H9 (cell line): ENCODE measurements at regions not wholly inside any gene's neighbourhood (a gene's known extent, or its start where the extent isn't known, plus 50 kb on each side); places are given as distances from the start of the nearest gene placed in this dataset.

Experiments used
- DNase-seq: peaks from one replicate; pipeline ENCODE4 v3.0.0-alpha.2; 2017
- H2AFZ ChIP-seq: one replicate; pipeline ENCODE4 v1.6.1; 2013; ENCODE audit warnings: mild to moderate bottlenecking, low read length, control low read depth, moderate library complexity
- H2AK5ac ChIP-seq: 2 replicates; pipeline ENCODE4 v1.6.1; 2013; ENCODE audit warnings: low read length, control low read depth, mixed read lengths; ENCODE audit not compliant: insufficient read length
- H2BK120ac ChIP-seq: one replicate; pipeline ENCODE4 v1.6.1; 2013; ENCODE audit warnings: low read depth, mild to moderate bottlenecking, low read length, control low read depth, inconsistent platforms; ENCODE audit not compliant: poor library complexity, severe bottlenecking
- H2BK12ac ChIP-seq: 2 replicates; pipeline ENCODE4 v1.6.1; 2013; ENCODE audit warnings: low read length, control low read depth, mixed read lengths, low read depth; ENCODE audit not compliant: insufficient read length
- H2BK15ac ChIP-seq: 2 replicates; pipeline ENCODE4 v1.6.1; 2013; ENCODE audit warnings: low read depth, low read length, control low read depth
- H2BK20ac ChIP-seq: one replicate; pipeline ENCODE4 v1.6.1; 2013; ENCODE audit warnings: low read depth, mild to moderate bottlenecking, low read length, control low read depth, inconsistent platforms; ENCODE audit not compliant: poor library complexity, severe bottlenecking
- H2BK5ac ChIP-seq: 2 replicates; pipeline ENCODE4 v1.6.1; 2013; ENCODE audit warnings: low read length, control low read depth, mixed read lengths; ENCODE audit not compliant: insufficient read length
- H3K14ac ChIP-seq: 2 replicates; pipeline ENCODE4 v1.6.1; 2013; ENCODE audit warnings: low read length, control low read depth; ENCODE audit not compliant: insufficient read depth
- H3K18ac ChIP-seq: 2 replicates; pipeline ENCODE4 v1.6.1; 2013; ENCODE audit warnings: low read depth, mild to moderate bottlenecking, mixed read lengths, low read length, control low read depth; ENCODE audit not compliant: insufficient read length
- H3K23ac ChIP-seq: 2 replicates; pipeline ENCODE4 v1.6.1; 2013; ENCODE audit warnings: low read length, control low read depth, mixed read lengths, low read depth; ENCODE audit not compliant: insufficient read length
- H3K23me2 ChIP-seq: 2 replicates; pipeline ENCODE4 v1.6.1; 2013; ENCODE audit warnings: low read depth, mild to moderate bottlenecking, mixed read lengths, low read length, control low read depth; ENCODE audit not compliant: insufficient read length, poor library complexity, severe bottlenecking
- H3K27ac ChIP-seq: 2 replicates; pipeline ENCODE4 v1.5.1; 2013; ENCODE audit warnings: low read length, control low read depth, mixed read lengths, low read depth; ENCODE audit not compliant: insufficient read length
- H3K27me3 ChIP-seq: 2 replicates; pipeline ENCODE4 v1.6.1; 2013; ENCODE audit warnings: low read length, control low read depth, inconsistent platforms; ENCODE audit not compliant: insufficient read depth
- H3K4ac ChIP-seq: 2 replicates; pipeline ENCODE4 v1.6.1; 2013; ENCODE audit warnings: low read depth, mild to moderate bottlenecking, control low read depth, inconsistent platforms, low read length, moderate library complexity
- H3K4me1 ChIP-seq: 2 replicates; pipeline ENCODE4 v1.6.1; 2013; ENCODE audit warnings: low read length, control low read depth, inconsistent platforms; ENCODE audit not compliant: insufficient read depth
- H3K4me2 ChIP-seq: 2 replicates; pipeline ENCODE4 v1.6.1; 2013; ENCODE audit warnings: low read length, control low read depth, mixed read lengths; ENCODE audit not compliant: insufficient read length, insufficient read depth
- H3K56ac ChIP-seq: 2 replicates; pipeline ENCODE4 v1.6.1; 2013; ENCODE audit warnings: low read depth, mild to moderate bottlenecking, mixed read lengths, low read length, control low read depth; ENCODE audit not compliant: insufficient read length
- H3K79me1 ChIP-seq: 2 replicates; pipeline ENCODE4 v1.6.1; 2013; ENCODE audit warnings: low read depth, mild to moderate bottlenecking, moderate library complexity, low read length, control low read depth, inconsistent platforms; ENCODE audit not compliant: insufficient read depth, poor library complexity, severe bottlenecking
- H3K79me2 ChIP-seq: 2 replicates; pipeline ENCODE4 v1.6.1; 2013; ENCODE audit warnings: low read length, control low read depth, inconsistent platforms; ENCODE audit not compliant: insufficient read depth
- H3K9ac ChIP-seq: 2 replicates; pipeline ENCODE4 v1.6.1; 2013; ENCODE audit warnings: low read length, control low read depth, mixed read lengths; ENCODE audit not compliant: insufficient read length; ENCODE audit errors: extremely low read depth
- H3K9me3 ChIP-seq: one replicate; pipeline ENCODE4 v1.6.1; 2013; ENCODE audit warnings: low read depth, low read length, inconsistent platforms; ENCODE audit not compliant: control insufficient read depth
- H3T11ph ChIP-seq: one replicate; pipeline ENCODE4 v1.6.1; 2013; ENCODE audit warnings: mild to moderate bottlenecking, low read length, control low read depth, inconsistent platforms
- H4K20me1 ChIP-seq: one replicate; pipeline ENCODE4 v1.6.1; 2013; ENCODE audit not compliant: control insufficient read depth, insufficient read length, insufficient read depth
- H4K5ac ChIP-seq: 2 replicates; pipeline ENCODE4 v1.6.1; 2013; ENCODE audit warnings: low read depth, mild to moderate bottlenecking, mixed read lengths, low read length, control low read depth; ENCODE audit not compliant: insufficient read length
- H4K8ac ChIP-seq: replicated peaks from 2 replicates; pipeline ENCODE4 v1.6.1; 2013; ENCODE audit warnings: low read length, control low read depth, mixed read lengths, low read depth; ENCODE audit not compliant: insufficient read length
- H4K91ac ChIP-seq: 2 replicates; pipeline ENCODE4 v1.6.1; 2013; ENCODE audit warnings: low read depth, mild to moderate bottlenecking, moderate library complexity, mixed read lengths, low read length, control low read depth; ENCODE audit not compliant: insufficient read length
- H3K27ac Mint-ChIP-seq, 3 experiments: 2 replicates in 2 of 3; 3 replicates in 1 of 3; pipeline ENCODE4 v1.8.0; 2020 to 2021; ENCODE audit warnings: mixed read lengths in 3 of 3, mild to moderate bottlenecking in 1 of 3, moderate library complexity in 1 of 3
- H3K27me3 Mint-ChIP-seq: 2 replicates; pipeline ENCODE4 v1.8.0; 2021; ENCODE audit warnings: low read depth, mild to moderate bottlenecking, moderate library complexity, mixed read lengths
- H3K36me3 Mint-ChIP-seq, 3 experiments: 2 replicates in 2 of 3; 3 replicates in 1 of 3; pipeline ENCODE4 v1.8.0; 2020 to 2021; ENCODE audit warnings: low read depth in 3 of 3, mixed read lengths in 3 of 3; ENCODE audit not compliant: insufficient read depth in 1 of 3
- H3K4me1 Mint-ChIP-seq, 2 experiments: 2 replicates each; pipeline ENCODE4 v1.8.0; 2020; ENCODE audit warnings: mixed read lengths in 2 of 2
- H3K4me3 Mint-ChIP-seq, 2 experiments: 2 replicates in 1 of 2; 3 replicates in 1 of 2; pipeline ENCODE4 v1.8.0; 2020 to 2021; ENCODE audit warnings: mild to moderate bottlenecking in 2 of 2, mixed read lengths in 2 of 2, moderate library complexity in 1 of 2
- H3K9me3 Mint-ChIP-seq, 2 experiments: 2 replicates in 1 of 2; 3 replicates in 1 of 2; pipeline ENCODE4 v1.8.0; 2020; ENCODE audit warnings: mild to moderate bottlenecking in 2 of 2, mixed read lengths in 2 of 2, moderate library complexity in 1 of 2
- WGBS: extraction: QIAGEN DNeasy Blood & Tissue Kit; methylation state at CpG from one replicate; pipeline ENCODE4 v1.1.7; 2013; ENCODE audit warnings: missing lambda C conversion rate, low lambda C conversion rate, mixed read lengths; ENCODE audit not compliant: insufficient read length; ENCODE audit errors: extremely low coverage; 5-methylcytosine and 5-hydroxymethylcytosine counted together
- TF ChIP-seq, protein P1 (sequence below): fragments of 200-600 bp; sonication (generic); conservative IDR thresholded peaks from 3 replicates; pipeline ENCODE4 v1.8.0; 2021; ENCODE audit warnings: antibody characterized with exemption, mild to moderate bottlenecking

DNA sequence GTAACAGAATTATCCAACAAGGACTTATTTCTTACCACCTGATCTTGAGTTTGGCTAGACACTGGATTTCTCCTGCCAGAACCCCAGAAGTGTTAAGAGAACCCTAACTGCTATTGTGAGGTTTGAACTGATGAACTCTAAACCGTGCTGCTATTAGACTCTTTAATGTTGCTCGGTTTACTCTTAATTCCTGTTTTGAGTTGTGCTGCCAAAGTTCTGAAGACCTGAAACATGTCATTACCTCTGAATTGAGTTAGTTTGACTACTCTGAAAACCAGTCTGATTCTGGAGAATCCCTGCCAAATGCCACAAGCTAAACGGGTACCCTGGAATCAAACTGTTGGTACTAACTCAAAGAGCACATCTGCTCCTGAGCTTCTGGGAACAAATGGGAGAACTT is 215.5 kb downstream of the KLF12 start:
- H2BK120ac ChIP-seq, result no peak overlapping the region
- no peak overlapping the region for H3K56ac ChIP-seq
- Mint-ChIP-seq H3K27me3 (no peaks in the 10 kb centered on the region), H3K27ac (0 out of 7 replicates have a peak overlapping the region, but pooled peaks of 1 of the 3 experiments have one; percentile 13), H3K36me3 (no peaks in the 10 kb centered on the region), H3K4me3 (no peak overlapping the region), H3K4me1 (peaks cover 16 to 22% of the 10 kb centered on the region in 2 experiments), H3K9me3 (no peaks in the 10 kb centered on the region)
- no peak overlapping the region for H3K23ac ChIP-seq
- no peak overlapping the region for H3K27ac ChIP-seq
- TF ChIP-seq, protein P1, sequence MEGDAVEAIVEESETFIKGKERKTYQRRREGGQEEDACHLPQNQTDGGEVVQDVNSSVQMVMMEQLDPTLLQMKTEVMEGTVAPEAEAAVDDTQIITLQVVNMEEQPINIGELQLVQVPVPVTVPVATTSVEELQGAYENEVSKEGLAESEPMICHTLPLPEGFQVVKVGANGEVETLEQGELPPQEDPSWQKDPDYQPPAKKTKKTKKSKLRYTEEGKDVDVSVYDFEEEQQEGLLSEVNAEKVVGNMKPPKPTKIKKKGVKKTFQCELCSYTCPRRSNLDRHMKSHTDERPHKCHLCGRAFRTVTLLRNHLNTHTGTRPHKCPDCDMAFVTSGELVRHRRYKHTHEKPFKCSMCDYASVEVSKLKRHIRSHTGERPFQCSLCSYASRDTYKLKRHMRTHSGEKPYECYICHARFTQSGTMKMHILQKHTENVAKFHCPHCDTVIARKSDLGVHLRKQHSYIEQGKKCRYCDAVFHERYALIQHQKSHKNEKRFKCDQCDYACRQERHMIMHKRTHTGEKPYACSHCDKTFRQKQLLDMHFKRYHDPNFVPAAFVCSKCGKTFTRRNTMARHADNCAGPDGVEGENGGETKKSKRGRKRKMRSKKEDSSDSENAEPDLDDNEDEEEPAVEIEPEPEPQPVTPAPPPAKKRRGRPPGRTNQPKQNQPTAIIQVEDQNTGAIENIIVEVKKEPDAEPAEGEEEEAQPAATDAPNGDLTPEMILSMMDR, result no peak
- no peak overlapping the region for H2BK5ac ChIP-seq
- H3K4me2 ChIP-seq, result no peak overlapping the region
- H3K9ac ChIP-seq, result no peak overlapping the region
- H2AK5ac ChIP-seq, result no peak overlapping the region
- H3K14ac ChIP-seq, result no peak overlapping the region
- H2BK12ac ChIP-seq, result no peak overlapping the region
- no peak overlapping the region for H2BK15ac ChIP-seq
- no peak overlapping the region for H3K18ac ChIP-seq
- no peak overlapping the region for H2AFZ ChIP-seq
- H4K91ac ChIP-seq, result no peak overlapping the region
- H3T11ph ChIP-seq, result no peak overlapping the region
- no peak overlapping the region for H4K5ac ChIP-seq
- DNase-seq, result no peak
- no peaks in the 10 kb centered on the region for H3K23me2 ChIP-seq
- H3K4ac ChIP-seq, result no peak overlapping the region
- no peaks in the 10 kb centered on the region for H3K79me2 ChIP-seq
- H3K4me1 ChIP-seq, result no peaks in the 10 kb centered on the region; the same call in 1 of the 2 replicates
- no peak overlapping the region for H2BK20ac ChIP-seq
- H3K79me1 ChIP-seq, result no peaks in the 10 kb centered on the region
- no CpG with 5 or more reads among the region's 3 CpGs for WGBS
- H3K9me3 ChIP-seq, result no peaks in the 10 kb centered on the region
- no peaks in the 10 kb centered on the region for H4K20me1 ChIP-seq
- H3K27me3 ChIP-seq, result no peaks in the 10 kb centered on the region
- no peak overlapping the region for H4K8ac ChIP-seq
